GM23338 (cell line): ENCODE measurements at regions not wholly inside any gene's neighbourhood (a gene's known extent, or its start where the extent isn't known, plus 50 kb on each side); places are given as distances from the start of the nearest gene placed in this dataset.

Experiments used
- ATAC-seq: fragments of 200-7000 bp; cut with Tn5 transposase; 3 replicates; pipeline ENCODE4 v1.9.1; 2020
- DNase-seq: peaks from one replicate; pipeline ENCODE4 v3.0.0-alpha.2; 2015; ENCODE audit warnings: low spot score
- H2AFZ ChIP-seq: fragments of 200-600 bp; sonication (generic); 2 replicates; pipeline ENCODE4 v1.8.0; 2016; ENCODE audit warnings: antibody characterized with exemption, mild to moderate bottlenecking, moderate library complexity
- H3F3A ChIP-seq: fragments of 200-600 bp; sonication (generic); replicated peaks from 2 replicates; pipeline ENCODE4 v1.8.0; 2017; ENCODE audit warnings: antibody characterized with exemption, mixed run types, low read depth
- H3K27ac ChIP-seq: fragments of 200-600 bp; sonication (generic); 2 replicates; pipeline ENCODE4 v1.6.1; 2016; ENCODE audit warnings: low read depth
- H3K27me3 ChIP-seq: fragments of 200-600 bp; sonication (generic); 2 replicates; pipeline ENCODE4 v1.8.0; 2016; ENCODE audit warnings: mild to moderate bottlenecking, mixed run types, moderate library complexity; ENCODE audit not compliant: insufficient read depth
- H3K36me3 ChIP-seq: fragments of 200-600 bp; sonication (generic); 2 replicates; pipeline ENCODE4 v1.8.0; 2016; ENCODE audit warnings: mild to moderate bottlenecking; ENCODE audit not compliant: insufficient read depth
- H3K4me1 ChIP-seq: fragments of 200-600 bp; sonication (generic); 2 replicates; pipeline ENCODE4 v1.8.0; 2016; ENCODE audit warnings: mild to moderate bottlenecking, moderate library complexity; ENCODE audit not compliant: insufficient read depth
- H3K4me2 ChIP-seq: fragments of 200-600 bp; sonication (generic); 2 replicates; pipeline ENCODE4 v1.7.1; 2017; ENCODE audit warnings: mixed run types
- H3K4me3 ChIP-seq: fragments of 200-600 bp; sonication (generic); 2 replicates; pipeline ENCODE4 v1.6.1; 2016; ENCODE audit warnings: mixed run types
- H3K79me2 ChIP-seq: fragments of 200-600 bp; sonication (generic); replicated peaks from 2 replicates; pipeline ENCODE4 v1.8.0; 2017; ENCODE audit warnings: mild to moderate bottlenecking; ENCODE audit not compliant: insufficient read depth
- H3K9me2 ChIP-seq: fragments of 200-600 bp; sonication (generic); 2 replicates; pipeline ENCODE4 v1.8.0; 2017; ENCODE audit not compliant: insufficient read depth
- H4K20me1 ChIP-seq: fragments of 200-600 bp; sonication (generic); replicated peaks from 2 replicates; pipeline ENCODE4 v1.8.0; 2017; ENCODE audit warnings: mild to moderate bottlenecking; ENCODE audit not compliant: insufficient read depth
- H3K27ac Mint-ChIP-seq: 2 replicates; pipeline ENCODE4 v1.8.0; 2020; ENCODE audit warnings: inconsistent platforms, mild to moderate bottlenecking, moderate library complexity, mixed read lengths
- H3K27me3 Mint-ChIP-seq: 3 replicates; pipeline ENCODE4 v1.8.0; 2022; ENCODE audit warnings: low read depth, mild to moderate bottlenecking, moderate library complexity, mixed read lengths, inconsistent platforms; ENCODE audit not compliant: insufficient read depth, poor library complexity
- H3K36me3 Mint-ChIP-seq: 3 replicates; pipeline ENCODE4 v1.8.0; 2021; ENCODE audit warnings: low read depth, mild to moderate bottlenecking, inconsistent platforms, moderate library complexity, mixed read lengths
- H3K4me1 Mint-ChIP-seq: 3 replicates; pipeline ENCODE4 v1.8.0; 2020; ENCODE audit warnings: mild to moderate bottlenecking, inconsistent platforms, mixed read lengths
- H3K4me3 Mint-ChIP-seq: 3 replicates; pipeline ENCODE4 v1.8.0; 2021; ENCODE audit warnings: moderate library complexity, mild to moderate bottlenecking, inconsistent platforms, mixed read lengths
- H3K9me3 Mint-ChIP-seq: 3 replicates; pipeline ENCODE4 v1.8.0; 2020; ENCODE audit warnings: moderate library complexity, mild to moderate bottlenecking, inconsistent platforms, mixed read lengths
- EZH2 ChIP-seq: fragments of 200-600 bp; sonication (generic); IDR thresholded peaks from one replicate; pipeline ENCODE4 v1.8.0; 2017; ENCODE audit warnings: antibody characterized with exemption, mild to moderate bottlenecking, low read depth; ENCODE audit not compliant: unreplicated experiment
- EZH2phosphoT487 ChIP-seq: fragments of 200-600 bp; sonication (generic); IDR thresholded peaks from one replicate; pipeline ENCODE4 v1.8.1; 2018; ENCODE audit warnings: antibody characterized with exemption; ENCODE audit not compliant: unreplicated experiment
- POLR2AphosphoS5 ChIP-seq: IDR thresholded peaks from 2 replicates; pipeline ENCODE4 v1.6.1; 2016; ENCODE audit warnings: antibody characterized with exemption, low read depth
- STAT1 ChIP-seq: IDR thresholded peaks from one replicate; pipeline ENCODE4 v1.6.1; 2016; ENCODE audit warnings: antibody characterized with exemption; ENCODE audit not compliant: unreplicated experiment
- ZNF114 ChIP-seq: fragments of 250-450 bp; sonication (Bioruptor Pico); IDR thresholded peaks from 2 replicates; pipeline ENCODE4 v1.5.0; 2020; ENCODE audit warnings: mild to moderate bottlenecking, moderate library complexity
- ZNF331 ChIP-seq: fragments of 250-450 bp; sonication (Bioruptor Pico); IDR thresholded peaks from 2 replicates; pipeline ENCODE4 v1.5.0; 2020; ENCODE audit warnings: low read depth, mild to moderate bottlenecking, moderate library complexity
- ZNF462 ChIP-seq: fragments of 250-450 bp; sonication (Bioruptor Pico); IDR thresholded peaks from 2 replicates; pipeline ENCODE4 v1.5.0; 2020; ENCODE audit warnings: mild to moderate bottlenecking, moderate library complexity
- TF ChIP-seq, protein P1 (sequence below): IDR thresholded peaks from 2 replicates; pipeline ENCODE4 v1.6.1; 2016; ENCODE audit warnings: antibody characterized with exemption

- Histone ChIP-seq H3K9me2 (no peaks in the 10 kb centered on the region; the same call in 1 of the 2 replicates), H3F3A (no peaks in the 10 kb centered on the region), H3K4me2 (no peak overlapping the region), H3K36me3 (no peaks in the 10 kb centered on the region), H2AFZ (0 out of 2 replicates have a peak overlapping the region, but pooled peaks have one; percentile 9), H3K79me2 (no peaks in the 10 kb centered on the region), H4K20me1 (no peaks in the 10 kb centered on the region), H3K4me1 (no peaks in the 10 kb centered on the region), H3K4me3 (no peak overlapping the region), H3K27ac (no peak overlapping the region), H3K27me3 (no peaks in the 10 kb centered on the region)
- Mint-ChIP-seq H3K4me1 (no peaks in the 10 kb centered on the region), H3K36me3 (no peaks in the 10 kb centered on the region), H3K4me3 (no peak overlapping the region), H3K27ac (no peak overlapping the region), H3K9me3 (no peaks in the 10 kb centered on the region), H3K27me3 (no peaks in the 10 kb centered on the region)
- DNase-seq = no peak
- TF ChIP-seq, protein P1, sequence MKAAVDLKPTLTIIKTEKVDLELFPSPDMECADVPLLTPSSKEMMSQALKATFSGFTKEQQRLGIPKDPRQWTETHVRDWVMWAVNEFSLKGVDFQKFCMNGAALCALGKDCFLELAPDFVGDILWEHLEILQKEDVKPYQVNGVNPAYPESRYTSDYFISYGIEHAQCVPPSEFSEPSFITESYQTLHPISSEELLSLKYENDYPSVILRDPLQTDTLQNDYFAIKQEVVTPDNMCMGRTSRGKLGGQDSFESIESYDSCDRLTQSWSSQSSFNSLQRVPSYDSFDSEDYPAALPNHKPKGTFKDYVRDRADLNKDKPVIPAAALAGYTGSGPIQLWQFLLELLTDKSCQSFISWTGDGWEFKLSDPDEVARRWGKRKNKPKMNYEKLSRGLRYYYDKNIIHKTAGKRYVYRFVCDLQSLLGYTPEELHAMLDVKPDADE = no peak
- TF ChIP-seq EZH2 (no peak), POLR2AphosphoS5 (no peak), STAT1 (no peak), ZNF462 (CRISPR knock-in tag) (no peak), ZNF331 (CRISPR knock-in tag) (no peak), EZH2phosphoT487 (no peak), ZNF114 (no peak)
- ATAC-seq = no peak
Measured at GRCh38 chr14:21965042-21965441, 291.4 kb upstream of the OR4E1 start.
